ENCODE measurements at regions not wholly inside any gene's neighbourhood (a gene's known extent, or its start where the extent isn't known, plus 50 kb on each side); places are given as distances from the start of the nearest gene placed in this dataset.

DNA sequence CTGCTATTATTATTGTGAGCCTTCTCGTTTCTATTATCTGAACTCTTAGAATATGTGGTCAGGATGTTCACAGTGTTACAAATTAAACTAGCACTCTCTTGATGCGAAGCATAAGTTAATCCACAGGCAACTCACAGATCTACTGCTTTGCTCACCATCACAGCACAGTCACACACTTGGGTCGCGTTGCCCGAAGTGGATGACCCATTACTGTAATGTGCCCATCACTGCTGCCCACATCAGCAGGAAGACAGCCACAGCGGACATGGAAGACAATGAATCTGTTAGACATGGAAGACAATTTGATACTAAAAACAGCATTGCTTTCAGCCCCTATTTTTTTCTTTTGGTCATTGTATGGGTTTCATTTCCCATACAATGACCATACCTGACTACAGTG is 216.4 kb upstream of the B3GAT1 start:
- DNase-seq, result no peak
- H3K27ac Mint-ChIP-seq, result no peak overlapping the region
- H3T11ph ChIP-seq (ENCODE audit: low read length), result no peak overlapping the region

More for the DNA sequence above, 216.4 kb upstream of the B3GAT1 start:
- Histone ChIP-seq H3K4me1 (ENCODE audit: insufficient read depth, low read length) (no peaks in the 10 kb centered on the region), H3K4me2 (ENCODE audit: insufficient read depth, insufficient read length, low read length) (no peak overlapping the region), H4K5ac (ENCODE audit: insufficient read length, low read depth, low read length) (no peak overlapping the region), H2AK5ac (ENCODE audit: insufficient read length, low read length) (no peak overlapping the region), H2BK5ac (ENCODE audit: insufficient read length, low read length) (no peak overlapping the region), H3K9ac (ENCODE audit: extremely low read depth, insufficient read length, low read length) (no peak overlapping the region), H3K23ac (ENCODE audit: insufficient read length, low read depth, low read length) (no peak overlapping the region), H3K79me1 (ENCODE audit: insufficient read depth, low read depth, low read length, poor library complexity, severe bottlenecking) (no peaks in the 10 kb centered on the region), H3K79me2 (ENCODE audit: insufficient read depth, low read length) (no peaks in the 10 kb centered on the region), H4K8ac (replicated peaks; ENCODE audit: insufficient read length, low read depth, low read length) (no peak overlapping the region), H2BK12ac (ENCODE audit: insufficient read length, low read depth, low read length) (no peak overlapping the region), H3K18ac (ENCODE audit: insufficient read length, low read depth, low read length) (no peak overlapping the region), H2AFZ (ENCODE audit: low read length) (no peak overlapping the region), H3K14ac (ENCODE audit: insufficient read depth, low read length) (no peak overlapping the region), H3K27ac (ENCODE audit: insufficient read length, low read depth, low read length) (no peak overlapping the region), H3K27me3 (ENCODE audit: insufficient read depth, low read length) (no peaks in the 10 kb centered on the region; the same call in 1 of the 2 replicates), H2BK20ac (ENCODE audit: low read depth, low read length, poor library complexity, severe bottlenecking) (no peak overlapping the region), H2BK15ac (ENCODE audit: low read depth, low read length) (no peak overlapping the region), H2BK120ac (ENCODE audit: low read depth, low read length, poor library complexity, severe bottlenecking) (no peak overlapping the region), H3K56ac (ENCODE audit: insufficient read length, low read depth, low read length) (no peak overlapping the region), H3K9me3 (ENCODE audit: control insufficient read depth, low read depth, low read length) (no peaks in the 10 kb centered on the region), H3K4ac (ENCODE audit: low read depth, low read length) (no peak overlapping the region), H3K23me2 (ENCODE audit: insufficient read length, low read depth, low read length, poor library complexity, severe bottlenecking) (no peaks in the 10 kb centered on the region), H4K20me1 (ENCODE audit: control insufficient read depth, insufficient read depth, insufficient read length) (no peaks in the 10 kb centered on the region), H4K91ac (ENCODE audit: insufficient read length, low read depth, low read length) (no peak overlapping the region)
- H3K4me3 Mint-ChIP-seq, result no peak overlapping the region
- no CpG with 5 or more reads among the region's 6 CpGs for WGBS (ENCODE audit: extremely low coverage, insufficient read length, low lambda C conversion rate)
- peaks cover 20% of the 10 kb centered on the region for H3K27me3 Mint-ChIP-seq (ENCODE audit: low read depth)
- no peaks in the 10 kb centered on the region for H3K36me3 Mint-ChIP-seq (ENCODE audit: insufficient read depth in 1 of 3, low read depth in 3 of 3)
- TF ChIP-seq, protein P1, sequence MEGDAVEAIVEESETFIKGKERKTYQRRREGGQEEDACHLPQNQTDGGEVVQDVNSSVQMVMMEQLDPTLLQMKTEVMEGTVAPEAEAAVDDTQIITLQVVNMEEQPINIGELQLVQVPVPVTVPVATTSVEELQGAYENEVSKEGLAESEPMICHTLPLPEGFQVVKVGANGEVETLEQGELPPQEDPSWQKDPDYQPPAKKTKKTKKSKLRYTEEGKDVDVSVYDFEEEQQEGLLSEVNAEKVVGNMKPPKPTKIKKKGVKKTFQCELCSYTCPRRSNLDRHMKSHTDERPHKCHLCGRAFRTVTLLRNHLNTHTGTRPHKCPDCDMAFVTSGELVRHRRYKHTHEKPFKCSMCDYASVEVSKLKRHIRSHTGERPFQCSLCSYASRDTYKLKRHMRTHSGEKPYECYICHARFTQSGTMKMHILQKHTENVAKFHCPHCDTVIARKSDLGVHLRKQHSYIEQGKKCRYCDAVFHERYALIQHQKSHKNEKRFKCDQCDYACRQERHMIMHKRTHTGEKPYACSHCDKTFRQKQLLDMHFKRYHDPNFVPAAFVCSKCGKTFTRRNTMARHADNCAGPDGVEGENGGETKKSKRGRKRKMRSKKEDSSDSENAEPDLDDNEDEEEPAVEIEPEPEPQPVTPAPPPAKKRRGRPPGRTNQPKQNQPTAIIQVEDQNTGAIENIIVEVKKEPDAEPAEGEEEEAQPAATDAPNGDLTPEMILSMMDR (conservative IDR thresholded peaks at IDR 0.05), result no peak
- H3K4me1 Mint-ChIP-seq, result peaks cover 9 to 12% of the 10 kb centered on the region in 2 experiments
- H3K9me3 Mint-ChIP-seq, result no peaks in the 10 kb centered on the region
